Fibroblast of lung (primary cell): ENCODE measurements at regions not wholly inside any gene's neighbourhood (a gene's known extent, or its start where the extent isn't known, plus 50 kb on each side); places are given as distances from the start of the nearest gene placed in this dataset.

Source experiments
- DNase-seq, 2 donors: peaks; one replicate each; pipeline versions ENCODE4 v3.0.0 to v3.0.0-alpha.2; 2010; ENCODE audit warnings: low read depth in 2 of 2
- H2AFZ ChIP-seq: 2 replicates; pipeline ENCODE4 v1.5.1; 2012; ENCODE audit warnings: low read length, control low read depth, inconsistent platforms
- H3K27ac ChIP-seq: 2 replicates; pipeline ENCODE4 v1.5.1; 2011; ENCODE audit warnings: low read length, control low read depth; ENCODE audit not compliant: insufficient read depth
- H3K27me3 ChIP-seq: 2 replicates; pipeline ENCODE4 v1.5.1; 2011; ENCODE audit warnings: mild to moderate bottlenecking, low read length; ENCODE audit not compliant: control insufficient read depth, insufficient read depth
- H3K36me3 ChIP-seq: 2 replicates; pipeline ENCODE4 v1.5.1; 2011; ENCODE audit warnings: low read length; ENCODE audit not compliant: control insufficient read depth, insufficient read depth
- H3K4me1 ChIP-seq: 2 replicates; pipeline ENCODE4 v1.5.1; 2011; ENCODE audit warnings: low read length; ENCODE audit not compliant: control insufficient read depth, insufficient read depth; ENCODE audit errors: extremely low read depth
- H3K4me2 ChIP-seq: 2 replicates; pipeline ENCODE4 v1.5.1; 2011; ENCODE audit warnings: low read length, control low read depth; ENCODE audit not compliant: insufficient read depth; ENCODE audit errors: extremely low read depth
- H3K4me3 ChIP-seq, 4 experiments: fragments of 200-600 bp in 1 of 4; sonication (generic) in 1 of 4; replicated peaks in 1 of 4; 2 replicates each; pipeline ENCODE4 v1.5.1; 2011 to 2016; ENCODE audit warnings: low read length in 4 of 4, low read depth in 3 of 4, mild to moderate bottlenecking in 3 of 4, control low read depth in 2 of 4, inconsistent platforms in 1 of 4, mixed read lengths in 1 of 4; ENCODE audit not compliant: insufficient read depth in 1 of 4; ENCODE audit errors: control extremely low read depth in 1 of 4
- H3K79me2 ChIP-seq: 2 replicates; pipeline ENCODE4 v1.5.1; 2012; ENCODE audit warnings: mild to moderate bottlenecking, low read length, inconsistent platforms; ENCODE audit not compliant: control insufficient read depth, insufficient read depth
- H3K9ac ChIP-seq: 2 replicates; pipeline ENCODE4 v1.5.1; 2011; ENCODE audit warnings: mild to moderate bottlenecking, low read length, control low read depth; ENCODE audit not compliant: insufficient read depth
- H3K9me3 ChIP-seq: 2 replicates; pipeline ENCODE4 v1.5.1; 2012; ENCODE audit warnings: low read depth, low read length; ENCODE audit not compliant: control insufficient read depth, insufficient read depth
- H4K20me1 ChIP-seq: 2 replicates; pipeline ENCODE4 v1.5.1; 2011; ENCODE audit warnings: low read length; ENCODE audit not compliant: control insufficient read depth, insufficient read depth; ENCODE audit errors: extremely low read depth
- CTCF ChIP-seq, 2 donors: IDR thresholded peaks in 1 of 2; conservative IDR thresholded peaks in 1 of 2; 1 replicate in 1 of 2; 2 replicates in 1 of 2; pipeline ENCODE4 v1.5.1; 2011 to 2012; ENCODE audit warnings: low read length in 2 of 2, control low read depth in 1 of 2, inconsistent platforms in 1 of 2, low read depth in 1 of 2, mild to moderate bottlenecking in 1 of 2
- EZH2 ChIP-seq: IDR thresholded peaks from 2 replicates; pipeline ENCODE4 v1.5.1; 2012; ENCODE audit warnings: low read length, control low read depth, mild to moderate bottlenecking; ENCODE audit errors: missing control alignments

GRCh38 chr14:65193916-65194590, 91.7 kb upstream of the MAX start:
- Histone ChIP-seq H3K27ac (no peak overlapping the region), H3K36me3 (no peaks in the 10 kb centered on the region), H3K79me2 (no peaks in the 10 kb centered on the region), H2AFZ (no peak overlapping the region), H3K9ac (no peak overlapping the region), H3K4me2 (no peak overlapping the region), H4K20me1 (no peaks in the 10 kb centered on the region), H3K9me3 (no peaks in the 10 kb centered on the region), H3K4me3 (no peak overlapping the region), H3K4me1 (no peaks in the 10 kb centered on the region), H3K27me3 (no peaks in the 10 kb centered on the region)
- DNase-seq, result no peak
- TF ChIP-seq CTCF (conservative IDR thresholded peaks at IDR 0.05 in 1 of 2, IDR thresholded peaks at IDR 0.05 in 1 of 2; ENCODE audit: low read depth in 1 of 2, low read length in 2 of 2) (no peak), EZH2 (no peak)

GRCh38 chr14:65195042-65195719, 92.9 kb upstream of the MAX start:
- no peaks in the 10 kb centered on the region for H3K79me2 ChIP-seq
- H3K4me2 ChIP-seq, result no peak overlapping the region
- H3K4me1 ChIP-seq, result no peaks in the 10 kb centered on the region
- H3K27ac ChIP-seq, result no peak overlapping the region
- no peaks in the 10 kb centered on the region for H3K36me3 ChIP-seq
- no peak overlapping the region for H3K4me3 ChIP-seq
- no peaks in the 10 kb centered on the region for H3K9me3 ChIP-seq
- H4K20me1 ChIP-seq, result no peaks in the 10 kb centered on the region
- no peak overlapping the region for H3K9ac ChIP-seq
- H3K27me3 ChIP-seq, result no peaks in the 10 kb centered on the region
- no peak for DNase-seq
- TF ChIP-seq CTCF (conservative IDR thresholded peaks at IDR 0.05 in 1 of 2, IDR thresholded peaks at IDR 0.05 in 1 of 2; ENCODE audit: low read depth in 1 of 2, low read length in 2 of 2), result no peak
- TF ChIP-seq EZH2, result no peak
- H2AFZ ChIP-seq, result no peak overlapping the region

GRCh38 chr14:65198346-65198745, 96.0 kb upstream of the MAX start:
- no peak overlapping the region for H3K4me3 ChIP-seq
- no peaks in the 10 kb centered on the region for H3K9me3 ChIP-seq
- H3K4me2 ChIP-seq, result no peak overlapping the region
- no peaks in the 10 kb centered on the region for H3K79me2 ChIP-seq
- H3K9ac ChIP-seq, result no peak overlapping the region
- no peaks in the 10 kb centered on the region for H3K36me3 ChIP-seq
- H2AFZ ChIP-seq, result no peak overlapping the region
- DNase-seq, result no peak
- H3K4me1 ChIP-seq, result no peaks in the 10 kb centered on the region
- H3K27ac ChIP-seq, result no peak overlapping the region
- H3K27me3 ChIP-seq, result no peaks in the 10 kb centered on the region
- no peak for TF ChIP-seq EZH2
- no peak for TF ChIP-seq CTCF (conservative IDR thresholded peaks at IDR 0.05 in 1 of 2, IDR thresholded peaks at IDR 0.05 in 1 of 2; ENCODE audit: low read depth in 1 of 2, low read length in 2 of 2)
- H4K20me1 ChIP-seq, result no peaks in the 10 kb centered on the region
